NCI-H1436 treated with DMSO at 0.1 percent for 48 hours (cell line): ENCODE measurements at regions not wholly inside any gene's neighbourhood (a gene's known extent, or its start where the extent isn't known, plus 50 kb on each side); places are given as distances from the start of the nearest gene placed in this dataset.

Experiments used
- DNase-seq: peaks from one replicate; lab custom pipeline; 2025; lab: John Stamatoyannopoulos, UW

DNA sequence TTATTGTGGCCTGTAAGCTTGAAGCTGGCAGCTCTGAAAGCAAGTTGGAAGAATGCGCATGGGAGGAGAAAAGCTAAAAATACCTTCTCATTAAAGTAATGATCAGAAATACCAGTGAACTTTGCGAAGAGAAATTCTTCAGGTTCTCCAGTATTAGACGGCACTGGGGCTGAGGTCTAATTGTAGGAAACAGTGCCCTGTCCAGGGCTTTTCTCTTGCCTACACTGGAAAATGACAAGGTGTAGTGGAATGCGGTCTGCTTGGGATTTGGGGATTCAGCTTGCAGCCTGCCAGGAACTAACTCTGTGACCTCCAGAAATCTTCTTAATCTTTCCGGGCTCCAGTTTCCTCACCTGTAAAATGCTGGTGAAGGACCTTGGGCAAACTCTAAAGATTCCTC, 53.3 kb upstream of the KCNJ16 start:
- DNase-seq = no peak

DNA sequence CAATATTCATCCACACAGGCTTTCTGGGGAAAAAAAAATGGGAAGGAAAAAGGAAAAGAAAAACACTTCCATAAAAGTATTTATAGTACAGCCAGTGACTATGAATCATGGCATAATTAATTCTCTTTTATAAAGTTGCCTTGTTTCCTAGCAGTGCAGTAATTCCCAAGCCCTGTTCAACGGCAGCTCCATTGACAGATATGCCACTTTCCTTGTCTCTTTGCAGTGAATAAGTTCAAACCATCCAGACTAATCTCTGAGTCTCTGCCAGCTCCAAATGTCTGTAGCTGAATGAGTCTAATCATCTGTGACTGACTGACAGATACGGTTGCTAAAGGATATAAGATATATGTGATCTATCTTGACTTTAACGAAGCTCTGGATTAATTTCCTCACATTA, 52.9 kb upstream of the KCNJ16 start:
- no peak for DNase-seq

DNA sequence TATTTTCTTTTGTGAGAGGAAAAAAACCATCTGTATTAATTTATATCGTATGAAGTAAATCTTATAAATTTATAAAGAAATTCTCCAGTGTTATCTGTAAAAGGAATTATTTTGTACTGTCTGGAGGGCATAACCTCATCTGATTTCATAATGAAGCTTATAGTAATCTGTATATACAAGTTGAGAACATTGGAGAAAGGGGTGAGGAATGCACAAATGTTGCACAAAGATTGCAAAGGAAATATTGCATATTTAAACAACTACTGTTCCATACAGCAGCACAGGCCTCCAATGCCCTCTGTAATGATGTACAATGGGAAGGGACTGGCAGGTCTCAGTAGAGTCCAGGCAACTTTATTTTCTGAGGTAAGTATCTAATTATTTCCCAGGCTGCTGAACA, 50.8 kb upstream of the KCNJ16 start:
- DNase-seq = no peak
